Epithelial cell of esophagus (primary cell): ENCODE measurements at regions not wholly inside any gene's neighbourhood (a gene's known extent, or its start where the extent isn't known, plus 50 kb on each side); places are given as distances from the start of the nearest gene placed in this dataset.

Source experiments
- DNase-seq: peaks from one replicate; pipeline ENCODE4 v3.0.0; 2010; ENCODE audit warnings: low read depth
- H3K4me3 ChIP-seq: 2 replicates; pipeline ENCODE4 v1.5.1; 2011; ENCODE audit warnings: mild to moderate bottlenecking, low read length, control low read depth
- TF ChIP-seq, protein P1 (sequence below): IDR thresholded peaks from 2 replicates; pipeline ENCODE4 v1.5.1; 2011; ENCODE audit warnings: low read depth, mild to moderate bottlenecking, low read length, control low read depth, inconsistent platforms; ENCODE audit not compliant: insufficient read depth; ENCODE audit errors: missing control alignments

DNA sequence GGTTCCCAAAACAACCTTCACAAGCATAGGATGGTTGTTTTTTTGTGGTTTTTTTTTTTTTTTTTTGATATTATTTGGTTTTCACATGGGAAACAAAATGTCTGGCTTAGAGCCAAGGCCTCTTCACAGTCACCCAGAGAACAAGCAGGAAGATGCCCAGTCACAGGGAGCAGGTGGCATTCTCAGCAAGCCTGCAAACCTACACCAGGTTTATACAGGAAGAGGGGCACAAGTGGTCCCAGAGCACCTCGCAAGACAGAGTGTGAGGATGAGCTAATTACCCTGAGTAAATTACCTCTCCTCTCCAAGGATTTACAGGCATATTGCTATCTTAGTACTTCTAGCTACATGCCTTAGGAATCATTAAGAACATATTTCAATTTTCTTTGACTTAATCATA, 1375.6 kb downstream of the EFNB2 start:
- no peak for DNase-seq
- H3K4me3 ChIP-seq, result no peak overlapping the region
- TF ChIP-seq, protein P1, sequence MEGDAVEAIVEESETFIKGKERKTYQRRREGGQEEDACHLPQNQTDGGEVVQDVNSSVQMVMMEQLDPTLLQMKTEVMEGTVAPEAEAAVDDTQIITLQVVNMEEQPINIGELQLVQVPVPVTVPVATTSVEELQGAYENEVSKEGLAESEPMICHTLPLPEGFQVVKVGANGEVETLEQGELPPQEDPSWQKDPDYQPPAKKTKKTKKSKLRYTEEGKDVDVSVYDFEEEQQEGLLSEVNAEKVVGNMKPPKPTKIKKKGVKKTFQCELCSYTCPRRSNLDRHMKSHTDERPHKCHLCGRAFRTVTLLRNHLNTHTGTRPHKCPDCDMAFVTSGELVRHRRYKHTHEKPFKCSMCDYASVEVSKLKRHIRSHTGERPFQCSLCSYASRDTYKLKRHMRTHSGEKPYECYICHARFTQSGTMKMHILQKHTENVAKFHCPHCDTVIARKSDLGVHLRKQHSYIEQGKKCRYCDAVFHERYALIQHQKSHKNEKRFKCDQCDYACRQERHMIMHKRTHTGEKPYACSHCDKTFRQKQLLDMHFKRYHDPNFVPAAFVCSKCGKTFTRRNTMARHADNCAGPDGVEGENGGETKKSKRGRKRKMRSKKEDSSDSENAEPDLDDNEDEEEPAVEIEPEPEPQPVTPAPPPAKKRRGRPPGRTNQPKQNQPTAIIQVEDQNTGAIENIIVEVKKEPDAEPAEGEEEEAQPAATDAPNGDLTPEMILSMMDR, result no peak

DNA sequence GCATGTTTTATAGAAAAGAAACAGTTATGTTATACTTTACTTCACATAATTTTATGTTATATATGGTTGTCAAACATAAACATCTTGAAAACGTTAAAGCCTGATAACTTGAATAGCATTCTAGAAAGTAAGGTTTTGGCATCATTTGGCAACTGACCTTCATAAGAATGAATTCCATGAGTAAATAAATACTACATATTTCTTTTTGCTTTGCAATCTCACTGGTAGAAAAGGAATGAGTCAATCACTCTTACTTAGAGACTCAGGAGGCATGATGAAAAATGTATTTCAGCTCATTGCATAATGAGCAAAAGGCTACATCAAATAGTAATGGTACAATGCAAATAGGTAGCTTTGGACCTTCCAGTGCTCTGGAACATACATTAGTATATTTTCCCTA, 1381.9 kb downstream of the EFNB2 start:
- H3K4me3 ChIP-seq, result no peak overlapping the region
- TF ChIP-seq, protein P1, result no peak
- DNase-seq, result no peak

DNA sequence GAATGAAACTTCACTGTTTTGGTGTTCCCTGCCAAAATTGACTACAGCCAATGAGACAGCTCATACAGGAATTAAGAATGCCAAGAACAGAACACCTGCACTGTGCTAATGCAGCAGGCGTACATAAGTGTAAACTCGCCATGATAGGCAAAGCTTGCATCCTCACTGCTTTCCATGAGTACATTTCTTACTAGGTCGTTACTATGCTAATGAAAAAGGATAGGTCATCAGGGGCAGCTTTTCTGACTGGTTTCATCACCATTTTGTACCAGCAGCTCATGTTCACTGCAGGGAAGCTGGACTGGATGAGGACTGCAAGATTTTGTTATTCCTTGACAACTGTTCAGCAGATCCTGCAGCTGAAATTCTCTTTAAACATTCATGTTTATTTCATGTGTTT, 1383.8 kb downstream of the EFNB2 start:
- TF ChIP-seq, protein P1, result no peak
- H3K4me3 ChIP-seq, result no peak overlapping the region
- no peak for DNase-seq

DNA sequence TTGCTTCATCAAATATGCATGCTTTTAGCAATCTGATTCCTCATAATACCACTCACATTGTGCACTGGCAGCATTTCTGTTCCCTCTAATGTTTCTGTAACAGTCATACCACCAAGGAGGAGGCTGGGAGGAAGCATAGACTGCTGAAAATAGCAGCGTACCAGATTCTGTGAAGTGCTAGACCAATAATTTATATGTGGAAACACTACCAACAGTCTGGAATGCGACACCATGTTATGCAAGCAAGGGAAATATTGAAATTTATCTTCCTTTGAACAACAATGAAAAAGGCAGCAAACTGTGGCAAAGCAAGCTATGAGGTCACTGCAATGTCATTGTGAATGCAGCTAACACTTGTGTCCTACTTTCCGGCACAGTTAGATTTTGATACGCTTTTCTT, 1388.0 kb downstream of the EFNB2 start:
- no peak overlapping the region for H3K4me3 ChIP-seq
- no peak for DNase-seq
- TF ChIP-seq, protein P1, result no peak

DNA sequence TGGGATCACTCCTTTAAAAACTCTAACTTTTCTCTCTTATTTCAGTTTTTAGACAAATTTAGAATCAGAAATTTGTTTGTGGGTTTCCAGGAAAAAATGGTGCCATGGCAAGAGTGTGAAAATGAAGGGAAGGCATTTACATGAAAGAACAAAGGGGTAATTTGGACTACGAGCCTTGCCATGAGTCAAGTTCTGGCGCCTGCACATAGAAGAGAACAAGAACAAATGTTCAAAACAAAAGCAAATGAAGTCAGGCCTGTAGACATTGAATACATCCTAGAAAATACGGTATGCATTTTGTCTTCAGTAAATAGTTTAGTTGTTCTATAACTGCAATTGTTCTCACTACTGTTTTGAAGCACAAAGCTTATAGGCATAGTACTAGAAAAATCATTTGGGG, 1390.5 kb downstream of the EFNB2 start:
- DNase-seq, result no peak
- TF ChIP-seq, protein P1, result no peak
- H3K4me3 ChIP-seq, result no peak overlapping the region

DNA sequence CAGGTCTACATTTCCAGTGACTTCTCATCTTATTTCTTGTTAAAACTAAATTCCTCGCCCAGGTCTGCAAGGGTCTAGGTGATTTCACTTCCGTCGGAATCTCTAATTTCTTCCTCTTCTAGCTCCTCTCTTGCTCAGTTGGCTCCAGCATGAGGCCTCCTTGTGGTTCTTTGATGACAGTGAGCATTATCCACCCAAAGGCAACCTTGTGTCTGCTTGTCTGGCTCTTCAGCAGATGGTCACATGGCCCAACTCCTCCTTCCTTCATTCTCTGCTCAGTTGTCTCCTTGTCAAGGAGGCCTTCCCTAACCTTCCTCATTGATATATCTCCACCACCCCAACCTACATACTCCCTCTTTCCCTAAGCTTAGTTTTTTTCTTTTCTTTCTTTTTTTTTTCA, 1391.4 kb downstream of the EFNB2 start:
- DNase-seq, result no peak
- TF ChIP-seq, protein P1, result no peak
- no peak overlapping the region for H3K4me3 ChIP-seq

DNA sequence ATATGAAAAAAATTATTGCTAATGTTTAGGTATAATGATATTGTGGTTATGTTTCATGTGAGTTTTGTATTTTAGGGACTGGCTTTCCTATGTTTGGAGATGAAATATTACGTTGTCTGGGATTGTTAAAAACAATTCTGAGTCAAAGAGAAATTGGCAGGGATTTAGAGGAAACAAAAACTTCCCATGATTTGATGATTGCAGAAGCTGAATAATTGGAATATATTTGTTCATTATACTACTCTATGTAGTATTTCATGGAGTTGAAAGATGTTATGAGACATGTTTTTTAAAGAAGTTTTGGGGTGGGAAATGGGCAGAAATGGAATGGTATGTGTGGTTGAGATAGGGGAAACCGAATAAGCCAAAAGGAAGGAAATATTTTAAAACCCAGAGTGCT, 1392.9 kb downstream of the EFNB2 start:
- no peak overlapping the region for H3K4me3 ChIP-seq
- no peak for DNase-seq
- TF ChIP-seq, protein P1, result no peak
